ENCODE measurements at regions not wholly inside any gene's neighbourhood (a gene's known extent, or its start where the extent isn't known, plus 50 kb on each side); places are given as distances from the start of the nearest gene placed in this dataset.

- H3K4me3 ChIP-seq (ENCODE audit: low read depth, low read length): no peak overlapping the region
- DNase-seq (ENCODE audit: low read depth): no peak
- no peak for TF ChIP-seq CTCF (IDR thresholded peaks at IDR 0.05; ENCODE audit: insufficient read depth, low read depth, low read length, missing control alignments)
Measured at GRCh38 chr9:32723789-32724325, 59.5 kb upstream of the TMEM215 start.

GRCh38 chr9:32725066-32725860, 58.1 kb upstream of the TMEM215 start:
- DNase-seq (ENCODE audit: low read depth): peak; percentile 7

GRCh38 chr9:32728181-32728580, 55.2 kb upstream of the TMEM215 start:
- no peak overlapping the region for H3K4me3 ChIP-seq (ENCODE audit: low read depth, low read length)
- DNase-seq (ENCODE audit: low read depth): no peak
- no peak for TF ChIP-seq CTCF (IDR thresholded peaks at IDR 0.05; ENCODE audit: insufficient read depth, low read depth, low read length, missing control alignments)

More at GRCh38 chr9:32725066-32725860, 58.1 kb upstream of the TMEM215 start:
- no peak overlapping the region for H3K4me3 ChIP-seq (ENCODE audit: low read depth, low read length)
- no peak for TF ChIP-seq CTCF (IDR thresholded peaks at IDR 0.05; ENCODE audit: insufficient read depth, low read depth, low read length, missing control alignments)

All from GM12865 (cell line).